Breast epithelium (tissue), 4 donors: ENCODE measurements at regions not wholly inside any gene's neighbourhood (a gene's known extent, or its start where the extent isn't known, plus 50 kb on each side); places are given as distances from the start of the nearest gene placed in this dataset.

Experiments used
- DNase-seq, 2 donors: peaks; one replicate each; pipeline ENCODE4 v3.0.0-alpha.2; 2019; ENCODE audit warnings: low spot score in 2 of 2
- H3K27ac ChIP-seq, 2 donors: fragments of 200-600 bp; sonication (generic) in 1 of 2; one replicate each; pipeline ENCODE4 v1.5.1; 2016 to 2019; ENCODE audit warnings: mild to moderate bottlenecking in 1 of 2
- H3K27me3 ChIP-seq, 2 donors: fragments of 200-600 bp; sonication (generic) in 1 of 2; one replicate each; pipeline versions ENCODE4 v1.5.1 to v1.6.0; 2017 to 2019; ENCODE audit warnings: control low read depth in 1 of 2, mild to moderate bottlenecking in 1 of 2
- H3K36me3 ChIP-seq: fragments of 200-600 bp; one replicate; pipeline ENCODE4 v1.5.1; 2019
- H3K4me1 ChIP-seq, 2 donors: fragments of 200-600 bp; sonication (generic); one replicate each; pipeline ENCODE4 v1.5.1; 2016 to 2019; ENCODE audit warnings: control low read depth in 1 of 2
- H3K4me3 ChIP-seq, 3 donors: fragments of 200-600 bp; sonication (generic); 1 replicate in 2 of 3; 2 replicates in 1 of 3; pipeline ENCODE4 v1.5.1; 2016 to 2019; ENCODE audit warnings: mild to moderate bottlenecking in 3 of 3, moderate library complexity in 2 of 3
- H3K9me3 ChIP-seq, 2 donors: fragments of 200-600 bp; sonication (generic) in 1 of 2; one replicate each; pipeline ENCODE4 v1.5.1; 2016 to 2019; ENCODE audit warnings: control low read depth in 1 of 2
- CTCF ChIP-seq, 3 donors: fragments of 450-650 bp; IDR thresholded peaks; one replicate each; pipeline ENCODE4 v1.5.1; 2016 to 2017; ENCODE audit warnings: antibody characterized with exemption in 3 of 3, mild to moderate bottlenecking in 3 of 3, moderate library complexity in 3 of 3
- POLR2A ChIP-seq: fragments of 450-650 bp; IDR thresholded peaks from one replicate; pipeline ENCODE4 v1.6.1; 2016; ENCODE audit warnings: antibody characterized with exemption, mild to moderate bottlenecking, moderate library complexity
- POLR2AphosphoS5 ChIP-seq, 3 donors: sonication (generic); formaldehyde crosslinking; IDR thresholded peaks; one replicate each; pipeline ENCODE4 v1.6.1; 2017; ENCODE audit warnings: antibody characterized with exemption in 3 of 3
- intact Hi-C: fragments of 100-400 bp; cut with DNase I; formaldehyde crosslinking; loops from one replicate; pipeline ENCODE4 v1.15.1; 2023; ENCODE audit warnings: low total_unique reads

- intact Hi-C loops, result no loop called here
- H3K36me3 ChIP-seq, result no peaks in the 10 kb centered on the region
- peak overlapping the region; percentile 45 to 70 for H3K27ac ChIP-seq
- no peaks in the 10 kb centered on the region for H3K4me1 ChIP-seq
- DNase-seq, result peak in 1 of 2 donors; percentile 54
- no peaks in the 10 kb centered on the region for H3K27me3 ChIP-seq
- no peaks in the 10 kb centered on the region for H3K9me3 ChIP-seq
- TF ChIP-seq POLR2A (no peak), POLR2AphosphoS5 (IDR thresholded peaks at IDR 0.05) (peak in 2 of 3 donors; percentile 40 to 42), CTCF (IDR thresholded peaks at IDR 0.05) (no peak)
- H3K4me3 ChIP-seq, result no peak overlapping the region
These were observed 214.1 kb upstream of the COPS8 start for GRCh38 chr2:236871500-236872001.

- intact Hi-C loops, result no loop called here
- TF ChIP-seq POLR2AphosphoS5 (IDR thresholded peaks at IDR 0.05) (no peak), CTCF (IDR thresholded peaks at IDR 0.05) (no peak), POLR2A (no peak)
- no peaks in the 10 kb centered on the region for H3K36me3 ChIP-seq
- no peak overlapping the region for H3K4me3 ChIP-seq
- peak overlapping the region; percentile 45 to 70 for H3K27ac ChIP-seq
- H3K27me3 ChIP-seq, result no peaks in the 10 kb centered on the region
- H3K4me1 ChIP-seq, result no peaks in the 10 kb centered on the region
- DNase-seq, result peak in 1 of 2 donors; percentile 2
- H3K9me3 ChIP-seq, result no peaks in the 10 kb centered on the region
These were observed 213.7 kb upstream of the COPS8 start for GRCh38 chr2:236872015-236872414.

- no peaks in the 10 kb centered on the region for H3K27me3 ChIP-seq
- no peak for DNase-seq
- no peak for TF ChIP-seq POLR2AphosphoS5 (IDR thresholded peaks at IDR 0.05)
- TF ChIP-seq CTCF (IDR thresholded peaks at IDR 0.05), result no peak
- no peak for TF ChIP-seq POLR2A
- intact Hi-C loops, result no loop called here
- no peaks in the 10 kb centered on the region for H3K4me1 ChIP-seq
- H3K4me3 ChIP-seq, result no peak overlapping the region
- no peak overlapping the region for H3K27ac ChIP-seq
- H3K36me3 ChIP-seq, result no peaks in the 10 kb centered on the region
- H3K9me3 ChIP-seq, result no peaks in the 10 kb centered on the region
These were observed 212.7 kb upstream of the COPS8 start for GRCh38 chr2:236872981-236873380.

- Histone ChIP-seq H3K4me3 (no peak overlapping the region), H3K4me1 (no peaks in the 10 kb centered on the region), H3K9me3 (no peaks in the 10 kb centered on the region), H3K27me3 (no peaks in the 10 kb centered on the region), H3K27ac (no peak overlapping the region), H3K36me3 (no peaks in the 10 kb centered on the region)
- intact Hi-C loops, result no loop called here
- no peak for DNase-seq
- TF ChIP-seq POLR2AphosphoS5 (IDR thresholded peaks at IDR 0.05), result no peak
These were observed 212.1 kb upstream of the COPS8 start for GRCh38 chr2:236873636-236874035.

GRCh38 chr2:236874866-236875481 lies 210.7 kb upstream of the COPS8 start:
- Histone ChIP-seq H3K27me3 (no peaks in the 10 kb centered on the region), H3K36me3 (no peaks in the 10 kb centered on the region), H3K4me3 (no peak overlapping the region), H3K4me1 (no peaks in the 10 kb centered on the region), H3K27ac (no peak overlapping the region), H3K9me3 (no peaks in the 10 kb centered on the region)
- TF ChIP-seq CTCF (IDR thresholded peaks at IDR 0.05) (no peak), POLR2AphosphoS5 (IDR thresholded peaks at IDR 0.05) (no peak), POLR2A (no peak)
- no peak for DNase-seq
- intact Hi-C loops, result no loop called here
